Ishikawa (cell line): ENCODE measurements at regions not wholly inside any gene's neighbourhood (a gene's known extent, or its start where the extent isn't known, plus 50 kb on each side); places are given as distances from the start of the nearest gene placed in this dataset.

Experiments
- CEBPB ChIP-seq: IDR thresholded peaks from 2 replicates; pipeline ENCODE4 v1.6.1; 2012
- CREB1 ChIP-seq: IDR thresholded peaks from 2 replicates; pipeline ENCODE4 v1.6.1; 2012; ENCODE audit warnings: low read depth
- EP300 ChIP-seq: IDR thresholded peaks from 2 replicates; pipeline ENCODE4 v1.6.1; 2012; ENCODE audit warnings: borderline replicate concordance
- RAD21 ChIP-seq: IDR thresholded peaks from 2 replicates; pipeline ENCODE4 v1.6.1; 2012; ENCODE audit warnings: low read depth
- TAF1 ChIP-seq: IDR thresholded peaks from 2 replicates; pipeline ENCODE4 v1.6.1; 2012; ENCODE audit warnings: low read depth, mild to moderate bottlenecking
- TEAD4 ChIP-seq: IDR thresholded peaks from 2 replicates; pipeline ENCODE4 v1.6.1; 2012
- YY1 ChIP-seq: IDR thresholded peaks from 2 replicates; pipeline ENCODE4 v1.6.1; 2012; ENCODE audit warnings: low read depth
- TF ChIP-seq, protein P1 (sequence below): IDR thresholded peaks from 2 replicates; pipeline ENCODE4 v1.6.1; 2012
- TF ChIP-seq, protein P2 (sequence below): IDR thresholded peaks from 2 replicates; pipeline ENCODE4 v1.6.1; 2012; ENCODE audit warnings: low read depth, mild to moderate bottlenecking
- TF ChIP-seq, protein P3 (sequence below): IDR thresholded peaks from 2 replicates; pipeline ENCODE4 v1.6.1; 2012

DNA sequence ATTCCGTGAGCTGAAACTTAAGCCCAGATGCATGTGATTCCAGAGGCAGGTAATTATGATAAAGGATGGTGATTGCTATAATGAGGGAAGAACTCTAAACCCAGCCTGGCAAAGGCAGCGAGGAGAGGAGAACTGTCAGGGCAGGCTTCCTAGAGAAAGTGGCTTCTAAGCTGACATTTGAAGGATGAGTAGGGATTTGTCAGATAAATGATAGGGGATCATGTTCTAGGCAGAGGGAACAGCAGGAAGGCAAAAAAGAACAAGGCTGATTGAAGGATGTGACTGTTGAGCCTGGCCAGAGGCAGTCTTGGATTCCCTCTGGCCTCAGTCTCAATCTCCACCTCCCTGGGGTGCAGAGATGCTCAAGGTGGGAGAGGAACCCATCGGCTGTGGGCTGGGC lies 146.4 kb upstream of the POU3F1 start:
- TF ChIP-seq EP300 (no peak), RAD21 (no peak), YY1 (no peak), TAF1 (no peak), CREB1 (no peak), TEAD4 (no peak), CEBPB (no peak)
- TF ChIP-seq, protein P1, sequence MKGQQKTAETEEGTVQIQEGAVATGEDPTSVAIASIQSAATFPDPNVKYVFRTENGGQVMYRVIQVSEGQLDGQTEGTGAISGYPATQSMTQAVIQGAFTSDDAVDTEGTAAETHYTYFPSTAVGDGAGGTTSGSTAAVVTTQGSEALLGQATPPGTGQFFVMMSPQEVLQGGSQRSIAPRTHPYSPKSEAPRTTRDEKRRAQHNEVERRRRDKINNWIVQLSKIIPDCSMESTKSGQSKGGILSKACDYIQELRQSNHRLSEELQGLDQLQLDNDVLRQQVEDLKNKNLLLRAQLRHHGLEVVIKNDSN = no peak
- TF ChIP-seq, protein P2, sequence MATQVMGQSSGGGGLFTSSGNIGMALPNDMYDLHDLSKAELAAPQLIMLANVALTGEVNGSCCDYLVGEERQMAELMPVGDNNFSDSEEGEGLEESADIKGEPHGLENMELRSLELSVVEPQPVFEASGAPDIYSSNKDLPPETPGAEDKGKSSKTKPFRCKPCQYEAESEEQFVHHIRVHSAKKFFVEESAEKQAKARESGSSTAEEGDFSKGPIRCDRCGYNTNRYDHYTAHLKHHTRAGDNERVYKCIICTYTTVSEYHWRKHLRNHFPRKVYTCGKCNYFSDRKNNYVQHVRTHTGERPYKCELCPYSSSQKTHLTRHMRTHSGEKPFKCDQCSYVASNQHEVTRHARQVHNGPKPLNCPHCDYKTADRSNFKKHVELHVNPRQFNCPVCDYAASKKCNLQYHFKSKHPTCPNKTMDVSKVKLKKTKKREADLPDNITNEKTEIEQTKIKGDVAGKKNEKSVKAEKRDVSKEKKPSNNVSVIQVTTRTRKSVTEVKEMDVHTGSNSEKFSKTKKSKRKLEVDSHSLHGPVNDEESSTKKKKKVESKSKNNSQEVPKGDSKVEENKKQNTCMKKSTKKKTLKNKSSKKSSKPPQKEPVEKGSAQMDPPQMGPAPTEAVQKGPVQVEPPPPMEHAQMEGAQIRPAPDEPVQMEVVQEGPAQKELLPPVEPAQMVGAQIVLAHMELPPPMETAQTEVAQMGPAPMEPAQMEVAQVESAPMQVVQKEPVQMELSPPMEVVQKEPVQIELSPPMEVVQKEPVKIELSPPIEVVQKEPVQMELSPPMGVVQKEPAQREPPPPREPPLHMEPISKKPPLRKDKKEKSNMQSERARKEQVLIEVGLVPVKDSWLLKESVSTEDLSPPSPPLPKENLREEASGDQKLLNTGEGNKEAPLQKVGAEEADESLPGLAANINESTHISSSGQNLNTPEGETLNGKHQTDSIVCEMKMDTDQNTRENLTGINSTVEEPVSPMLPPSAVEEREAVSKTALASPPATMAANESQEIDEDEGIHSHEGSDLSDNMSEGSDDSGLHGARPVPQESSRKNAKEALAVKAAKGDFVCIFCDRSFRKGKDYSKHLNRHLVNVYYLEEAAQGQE = no peak
- TF ChIP-seq, protein P3, sequence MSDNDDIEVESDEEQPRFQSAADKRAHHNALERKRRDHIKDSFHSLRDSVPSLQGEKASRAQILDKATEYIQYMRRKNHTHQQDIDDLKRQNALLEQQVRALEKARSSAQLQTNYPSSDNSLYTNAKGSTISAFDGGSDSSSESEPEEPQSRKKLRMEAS = no peak
